GM18505 (cell line): ENCODE measurements at regions not wholly inside any gene's neighbourhood (a gene's known extent, or its start where the extent isn't known, plus 50 kb on each side); places are given as distances from the start of the nearest gene placed in this dataset.
"Not testable (repeated sequence)": the region's sequence is repeated elsewhere in the genome, so short reads cannot be mapped to it uniquely, and the experiment has no call there.

Experiments used
- ATAC-seq: cut with Tn5 transposase; IDR thresholded peaks from one replicate; pipeline ENCODE4 v1.9.1; 2021; ENCODE audit not compliant: unreplicated experiment
- POLR2A ChIP-seq: IDR thresholded peaks from 4 replicates; pipeline ENCODE4 v1.6.1; 2011; ENCODE audit warnings: borderline replicate concordance; ENCODE audit not compliant: insufficient read depth, insufficient read length; ENCODE audit errors: extremely low read depth

DNA sequence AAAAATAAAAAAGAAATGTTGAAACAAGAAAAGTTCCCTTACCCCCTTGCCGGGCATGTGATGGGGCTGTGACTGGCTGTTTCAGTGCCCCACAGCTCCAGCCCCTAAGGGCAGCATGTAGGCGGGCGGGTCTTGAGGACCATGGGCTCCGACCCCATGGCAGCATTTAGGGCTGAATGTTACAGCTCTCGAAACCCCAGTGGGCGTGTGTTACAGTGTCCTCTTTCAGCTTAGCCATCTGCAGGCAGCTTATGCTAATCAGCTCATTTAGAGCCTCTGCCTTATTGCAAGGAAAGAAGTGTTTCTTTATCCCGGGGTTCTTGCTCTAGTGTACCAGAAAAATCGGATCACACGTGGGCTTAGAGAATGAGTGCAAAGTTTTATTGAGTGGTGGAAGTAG, 497.4 kb upstream of the CYLC2 start:
- no peak for TF ChIP-seq POLR2A
- ATAC-seq, result no peak

DNA sequence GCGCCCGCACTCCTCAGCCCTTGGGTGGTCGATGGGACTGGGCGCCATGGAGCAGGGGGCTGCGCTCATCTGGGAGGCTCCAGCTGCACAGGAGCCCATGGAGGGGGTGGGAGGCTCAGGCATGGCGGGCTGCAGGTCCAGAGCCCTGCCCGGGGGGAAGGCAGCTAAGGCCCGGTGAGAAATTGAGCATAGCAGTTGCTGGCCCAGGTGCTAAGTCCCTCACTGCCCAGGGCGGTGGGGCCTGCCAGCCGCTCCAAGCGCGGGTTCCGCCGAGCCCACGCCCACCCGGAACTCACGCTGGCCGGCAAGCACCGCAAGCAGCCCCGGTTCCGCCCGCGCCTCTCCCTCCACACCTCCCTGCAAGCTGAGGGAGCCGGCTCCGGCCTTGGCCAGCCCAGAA, 508.2 kb upstream of the CYLC2 start:
- not testable (repeated sequence) for ATAC-seq

GRCh38 chr9:102483651-102484050, 511.5 kb upstream of the CYLC2 start:
- ATAC-seq, result no peak
- TF ChIP-seq POLR2A, result no peak

GRCh38 chr9:102482776-102483175, 512.4 kb upstream of the CYLC2 start:
- TF ChIP-seq POLR2A, result no peak
- ATAC-seq, result no peak

DNA sequence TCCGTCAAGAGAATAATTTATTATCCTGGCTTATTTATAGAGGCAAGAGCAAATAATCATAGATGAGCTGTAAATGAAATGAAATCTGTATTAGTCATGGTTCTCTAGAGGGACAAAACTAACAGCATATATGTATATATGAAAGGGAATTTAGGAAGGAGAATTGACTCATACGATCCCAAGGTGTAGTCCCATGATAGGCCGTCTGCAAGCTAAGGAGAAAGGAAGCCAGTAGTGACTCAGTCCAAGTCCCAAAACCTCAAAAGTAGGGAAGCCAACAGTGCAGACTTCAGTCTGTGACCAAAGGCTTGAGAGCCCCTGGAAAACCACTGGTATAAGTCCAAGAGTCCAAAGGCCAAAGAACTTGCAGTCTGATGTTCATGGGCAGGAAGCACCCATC, 515.9 kb upstream of the CYLC2 start:
- no peak for TF ChIP-seq POLR2A
- ATAC-seq, result no peak

DNA sequence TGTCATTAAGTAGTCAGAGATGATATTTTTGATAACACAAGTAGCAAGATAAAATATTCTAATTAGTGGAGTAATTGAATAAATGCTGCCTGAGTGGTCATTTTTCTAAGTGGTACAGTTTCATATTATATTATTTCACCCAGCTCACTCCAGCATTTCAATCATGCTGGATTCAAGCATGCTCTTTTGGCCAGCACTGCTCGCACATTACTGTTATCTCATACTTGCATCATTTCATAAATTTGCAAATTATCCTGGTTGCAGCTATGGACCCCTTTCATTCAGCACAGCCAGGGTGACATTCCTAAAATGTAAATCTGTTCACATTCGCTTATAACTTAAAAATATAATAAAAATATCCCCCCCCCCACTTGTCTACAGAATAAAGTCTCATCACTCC, 520.8 kb upstream of the CYLC2 start:
- no peak for ATAC-seq
- no peak for TF ChIP-seq POLR2A

DNA sequence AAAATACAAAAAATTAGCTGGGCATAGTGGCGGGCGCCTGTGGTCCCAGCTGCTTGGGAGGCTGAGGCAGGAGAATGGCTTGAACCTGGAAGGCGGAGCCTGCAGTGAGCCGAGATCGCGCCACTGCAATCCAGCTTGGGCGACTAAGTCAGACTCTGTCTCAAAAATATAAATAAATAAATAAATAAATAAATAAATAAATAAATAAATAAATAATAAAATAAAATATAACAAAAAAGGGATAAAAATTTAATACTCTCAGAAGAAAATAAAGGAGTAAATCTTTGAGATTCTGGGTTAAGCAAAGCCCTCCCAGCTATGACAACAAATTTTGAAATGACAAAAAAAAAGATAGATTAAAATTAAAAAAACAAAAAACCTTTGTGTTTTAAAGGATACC, 525.7 kb upstream of the CYLC2 start:
- ATAC-seq, result not testable (repeated sequence)

GRCh38 chr9:102461156-102461819, 533.8 kb upstream of the CYLC2 start:
- ATAC-seq, result no peak
- no peak for TF ChIP-seq POLR2A

GRCh38 chr9:102459828-102460227, 535.3 kb upstream of the CYLC2 start:
- ATAC-seq, result no peak
- TF ChIP-seq POLR2A, result no peak

GRCh38 chr9:102456562-102456961, 538.6 kb upstream of the CYLC2 start:
- ATAC-seq, result no peak
- no peak for TF ChIP-seq POLR2A

- no peak for TF ChIP-seq POLR2A
- no peak for ATAC-seq
These were observed 549.2 kb upstream of the CYLC2 start for GRCh38 chr9:102445906-102446305.

- no peak for ATAC-seq
- TF ChIP-seq POLR2A, result no peak
These were observed 549.9 kb upstream of the CYLC2 start for GRCh38 chr9:102445181-102445747.

GRCh38 chr9:102439583-102439982, 555.5 kb upstream of the CYLC2 start:
- no peak for ATAC-seq
- no peak for TF ChIP-seq POLR2A

- ATAC-seq, result not testable (repeated sequence)
These were observed 558.5 kb upstream of the CYLC2 start for GRCh38 chr9:102436599-102436998.

GRCh38 chr9:102435427-102435826, 559.7 kb upstream of the CYLC2 start:
- ATAC-seq, result no peak
- TF ChIP-seq POLR2A, result no peak
